ENCODE measurements at regions not wholly inside any gene's neighbourhood (a gene's known extent, or its start where the extent isn't known, plus 50 kb on each side); places are given as distances from the start of the nearest gene placed in this dataset.

DNA sequence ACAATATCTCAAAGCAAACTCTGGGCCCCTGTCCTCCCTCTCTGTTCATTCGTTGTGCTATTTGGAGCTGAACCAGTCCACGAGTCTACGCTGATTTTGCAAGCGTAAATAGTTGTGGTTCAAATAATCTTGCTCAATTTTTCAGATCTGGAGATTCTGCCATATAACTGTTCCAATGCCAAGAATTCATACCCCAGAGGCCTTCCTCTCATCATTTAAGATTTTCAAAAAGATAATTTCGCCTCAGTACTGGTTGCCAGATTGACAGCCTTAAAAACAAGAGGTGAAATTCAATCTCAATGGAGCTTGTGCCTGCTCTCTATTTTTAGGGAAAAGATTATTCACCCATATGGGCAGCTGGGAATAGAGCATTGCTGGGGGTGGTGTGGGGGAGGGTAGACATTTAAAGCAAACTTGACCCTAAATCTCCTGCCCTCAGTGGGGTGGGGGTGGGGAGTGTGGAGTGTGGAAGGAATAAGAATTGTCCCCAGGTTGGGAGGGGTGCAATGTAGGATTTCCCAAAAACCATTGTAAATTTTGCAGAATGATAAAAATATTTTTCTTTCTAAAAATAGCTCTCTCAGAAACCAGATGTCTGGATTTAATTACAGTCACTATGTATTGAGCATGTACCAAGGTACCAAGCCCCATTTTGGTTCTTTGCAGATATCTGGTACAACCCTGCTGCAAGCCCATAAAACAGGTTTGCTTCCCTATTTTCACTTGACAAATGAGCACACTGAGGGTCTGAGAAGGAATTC is 104.7 kb upstream of the EEPD1 start:
- Histone ChIP-seq H3K9me3 (ENCODE audit: control insufficient read depth, insufficient read depth, low read length) (no peaks in the 10 kb centered on the region; the same call in 1 of the 2 replicates), H3K36me3 (ENCODE audit: control insufficient read depth, low read length) (no peaks in the 10 kb centered on the region), H3F3A (ENCODE audit: control insufficient read depth, insufficient read depth) (no peaks in the 10 kb centered on the region), H3K27me3 (ENCODE audit: control insufficient read depth, low read length) (no peaks in the 10 kb centered on the region), H3K4me1 (ENCODE audit: control insufficient read depth, low read length) (peaks cover 12% of the 10 kb centered on the region), H3K4me3 (ENCODE audit: low read length) (peak overlapping the region; percentile 11), H4K20me1 (ENCODE audit: control insufficient read depth, insufficient read depth, low read depth, low read length) (no peaks in the 10 kb centered on the region), H3K9me2 (replicated peaks; ENCODE audit: control insufficient read depth, low read length) (no peaks in the 10 kb centered on the region), H3K79me2 (ENCODE audit: control insufficient read depth, low read length) (no peaks in the 10 kb centered on the region), H3K27ac (ENCODE audit: low read depth, low read length) (no peak overlapping the region), H3K4me2 (ENCODE audit: low read length) (peak overlapping the region; percentile 26; the same call in 1 of the 2 replicates)
- TF ChIP-seq, protein P1, sequence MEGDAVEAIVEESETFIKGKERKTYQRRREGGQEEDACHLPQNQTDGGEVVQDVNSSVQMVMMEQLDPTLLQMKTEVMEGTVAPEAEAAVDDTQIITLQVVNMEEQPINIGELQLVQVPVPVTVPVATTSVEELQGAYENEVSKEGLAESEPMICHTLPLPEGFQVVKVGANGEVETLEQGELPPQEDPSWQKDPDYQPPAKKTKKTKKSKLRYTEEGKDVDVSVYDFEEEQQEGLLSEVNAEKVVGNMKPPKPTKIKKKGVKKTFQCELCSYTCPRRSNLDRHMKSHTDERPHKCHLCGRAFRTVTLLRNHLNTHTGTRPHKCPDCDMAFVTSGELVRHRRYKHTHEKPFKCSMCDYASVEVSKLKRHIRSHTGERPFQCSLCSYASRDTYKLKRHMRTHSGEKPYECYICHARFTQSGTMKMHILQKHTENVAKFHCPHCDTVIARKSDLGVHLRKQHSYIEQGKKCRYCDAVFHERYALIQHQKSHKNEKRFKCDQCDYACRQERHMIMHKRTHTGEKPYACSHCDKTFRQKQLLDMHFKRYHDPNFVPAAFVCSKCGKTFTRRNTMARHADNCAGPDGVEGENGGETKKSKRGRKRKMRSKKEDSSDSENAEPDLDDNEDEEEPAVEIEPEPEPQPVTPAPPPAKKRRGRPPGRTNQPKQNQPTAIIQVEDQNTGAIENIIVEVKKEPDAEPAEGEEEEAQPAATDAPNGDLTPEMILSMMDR (IDR thresholded peaks at IDR 0.05; ENCODE audit: low read depth, low read length, poor library complexity, severe bottlenecking) = no peak

DNA sequence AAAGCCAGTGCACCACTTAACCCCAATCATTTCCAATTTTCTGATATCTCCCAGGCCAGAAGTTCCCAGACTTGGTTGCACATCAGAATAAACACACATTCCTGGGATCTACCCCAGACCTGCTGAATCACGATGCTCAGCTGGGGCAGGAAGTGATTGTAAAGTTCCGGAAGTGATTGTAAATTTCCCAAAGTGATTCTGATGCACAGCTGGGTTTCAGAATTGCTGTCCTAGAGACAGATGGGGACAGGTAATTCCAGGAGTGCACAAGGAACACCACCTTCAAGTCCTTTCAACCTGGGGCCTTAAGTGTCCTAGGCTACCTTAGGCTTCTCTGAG is 104.2 kb upstream of the EEPD1 start:
- Histone ChIP-seq H3K4me1 (ENCODE audit: control insufficient read depth, low read length) (peaks cover 12% of the 10 kb centered on the region), H3K4me2 (ENCODE audit: low read length) (peak overlapping the region; percentile 26; the same call in 1 of the 2 replicates), H3K79me2 (ENCODE audit: control insufficient read depth, low read length) (no peaks in the 10 kb centered on the region), H4K20me1 (ENCODE audit: control insufficient read depth, insufficient read depth, low read depth, low read length) (no peaks in the 10 kb centered on the region), H3K27ac (ENCODE audit: low read depth, low read length) (no peak overlapping the region), H3K9me3 (ENCODE audit: control insufficient read depth, insufficient read depth, low read length) (no peaks in the 10 kb centered on the region; the same call in 1 of the 2 replicates), H3F3A (ENCODE audit: control insufficient read depth, insufficient read depth) (no peaks in the 10 kb centered on the region), H3K9me2 (replicated peaks; ENCODE audit: control insufficient read depth, low read length) (no peaks in the 10 kb centered on the region), H3K27me3 (ENCODE audit: control insufficient read depth, low read length) (no peaks in the 10 kb centered on the region), H3K4me3 (ENCODE audit: low read length) (peak overlapping the region; percentile 11), H3K36me3 (ENCODE audit: control insufficient read depth, low read length) (no peaks in the 10 kb centered on the region)
- TF ChIP-seq, protein P1 (IDR thresholded peaks at IDR 0.05; ENCODE audit: low read depth, low read length, poor library complexity, severe bottlenecking) = no peak
- TF ChIP-seq EZH2phosphoT487 (IDR thresholded peaks at IDR 0.05; ENCODE audit: borderline replicate concordance, low read length) = no peak

DNA sequence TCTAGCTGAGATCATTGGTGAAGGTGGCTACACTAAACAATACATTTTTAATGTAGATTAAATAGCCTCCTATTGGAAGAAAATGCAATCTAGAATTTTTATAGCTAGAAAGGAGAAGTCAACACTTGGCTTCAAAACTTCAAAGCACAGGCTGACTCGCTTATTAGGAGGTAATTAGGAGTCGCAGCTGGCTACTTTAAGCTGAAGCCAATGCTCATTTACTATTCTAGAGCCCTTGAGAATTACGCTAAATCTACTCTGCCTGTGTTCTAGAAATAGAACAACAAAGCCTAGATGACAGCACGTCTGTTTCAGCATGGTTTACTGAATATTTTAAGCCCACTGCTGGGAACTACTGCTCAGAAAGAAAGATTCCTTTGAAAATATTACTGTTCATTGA is 101.6 kb upstream of the EEPD1 start:
- Histone ChIP-seq H3K36me3 (ENCODE audit: control insufficient read depth, low read length) (no peaks in the 10 kb centered on the region), H3K27ac (ENCODE audit: low read depth, low read length) (no peak overlapping the region), H3K79me2 (ENCODE audit: control insufficient read depth, low read length) (no peaks in the 10 kb centered on the region), H3K9me2 (replicated peaks; ENCODE audit: control insufficient read depth, low read length) (no peaks in the 10 kb centered on the region), H3K4me2 (ENCODE audit: low read length) (no peak overlapping the region), H3K4me3 (ENCODE audit: low read length) (no peak overlapping the region), H3K27me3 (ENCODE audit: control insufficient read depth, low read length) (no peaks in the 10 kb centered on the region), H3K9me3 (ENCODE audit: control insufficient read depth, insufficient read depth, low read length) (no peaks in the 10 kb centered on the region; the same call in 1 of the 2 replicates), H3F3A (ENCODE audit: control insufficient read depth, insufficient read depth) (no peaks in the 10 kb centered on the region), H3K4me1 (ENCODE audit: control insufficient read depth, low read length) (peaks cover 13% of the 10 kb centered on the region), H4K20me1 (ENCODE audit: control insufficient read depth, insufficient read depth, low read depth, low read length) (no peaks in the 10 kb centered on the region)
- TF ChIP-seq EZH2phosphoT487 (IDR thresholded peaks at IDR 0.05; ENCODE audit: borderline replicate concordance, low read length) = no peak

DNA sequence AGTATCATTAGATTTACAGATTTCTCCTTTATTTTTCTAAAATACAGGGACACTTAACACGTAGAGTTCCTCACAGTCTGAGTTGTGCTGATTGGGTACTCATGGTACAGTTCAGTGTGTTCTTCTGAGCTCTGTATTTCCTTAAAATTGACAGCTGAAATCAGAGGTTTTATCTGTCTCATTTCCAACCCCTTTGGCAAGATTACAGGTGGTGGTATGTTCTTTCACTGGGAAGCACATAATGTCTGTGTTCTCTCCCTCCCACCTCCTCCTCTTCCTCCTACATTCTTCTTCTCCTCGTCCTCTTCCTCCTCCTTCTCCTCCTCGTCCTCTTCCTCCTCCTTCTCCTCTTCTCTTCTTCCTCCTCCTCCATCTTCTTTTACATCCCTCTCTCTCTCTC is 99.5 kb upstream of the EEPD1 start:
- Histone ChIP-seq H3K4me1 (ENCODE audit: control insufficient read depth, low read length) (peaks cover 28% of the 10 kb centered on the region), H3K4me2 (ENCODE audit: low read length) (no peak overlapping the region), H3K36me3 (ENCODE audit: control insufficient read depth, low read length) (no peaks in the 10 kb centered on the region), H3K9me2 (replicated peaks; ENCODE audit: control insufficient read depth, low read length) (no peaks in the 10 kb centered on the region), H3K9me3 (ENCODE audit: control insufficient read depth, insufficient read depth, low read length) (no peaks in the 10 kb centered on the region; the same call in 1 of the 2 replicates), H4K20me1 (ENCODE audit: control insufficient read depth, insufficient read depth, low read depth, low read length) (no peaks in the 10 kb centered on the region), H3K79me2 (ENCODE audit: control insufficient read depth, low read length) (no peaks in the 10 kb centered on the region), H3K27me3 (ENCODE audit: control insufficient read depth, low read length) (no peaks in the 10 kb centered on the region), H3K27ac (ENCODE audit: low read depth, low read length) (no peak overlapping the region), H3K4me3 (ENCODE audit: low read length) (no peak overlapping the region), H3F3A (ENCODE audit: control insufficient read depth, insufficient read depth) (no peaks in the 10 kb centered on the region)
- no peak for TF ChIP-seq EZH2phosphoT487 (IDR thresholded peaks at IDR 0.05; ENCODE audit: borderline replicate concordance, low read length)
- TF ChIP-seq, protein P1 (IDR thresholded peaks at IDR 0.05; ENCODE audit: low read depth, low read length, poor library complexity, severe bottlenecking) = no peak

Measured in DOHH2 (cell line).